Left lung (tissue), 4 donors: ENCODE measurements at regions not wholly inside any gene's neighbourhood (a gene's known extent, or its start where the extent isn't known, plus 50 kb on each side); places are given as distances from the start of the nearest gene placed in this dataset.

Experiments used
- ATAC-seq: fragments of 200-7000 bp; cut with Tn5 transposase; one replicate; pipeline ENCODE4 v1.9.1; 2020; ENCODE audit warnings: moderate library complexity
- DNase-seq, 4 donors: peaks; one replicate each; pipeline ENCODE4 v3.0.0-alpha.2; 2013 to 2020
- H3K27ac ChIP-seq, 2 donors: fragments of 200-600 bp; sonication (generic) in 1 of 2; one replicate each; pipeline versions ENCODE4 v1.5.0 to v1.8.0; 2020 to 2021
- H3K27me3 ChIP-seq, 2 donors: fragments of 200-600 bp; sonication (generic) in 1 of 2; one replicate each; pipeline versions ENCODE4 v1.5.0 to v1.8.0; 2020 to 2021
- H3K36me3 ChIP-seq, 2 donors: fragments of 200-600 bp; sonication (generic) in 1 of 2; one replicate each; pipeline versions ENCODE4 v1.5.0 to v1.8.0; 2020 to 2021
- H3K4me1 ChIP-seq, 2 donors: fragments of 200-600 bp; one replicate each; pipeline ENCODE4 v1.8.0; 2021
- H3K4me3 ChIP-seq, 2 donors: fragments of 200-600 bp; sonication (generic) in 1 of 2; one replicate each; pipeline versions ENCODE4 v1.5.0 to v1.8.0; 2020 to 2021; ENCODE audit warnings: mild to moderate bottlenecking in 1 of 2
- H3K9me3 ChIP-seq, 2 donors: fragments of 200-600 bp; sonication (generic) in 1 of 2; one replicate each; pipeline versions ENCODE4 v1.5.0 to v1.8.0; 2020 to 2021
- CTCF ChIP-seq, 2 donors: fragments of 200-600 bp; sonication (generic) in 1 of 2; IDR thresholded peaks; one replicate each; pipeline versions ENCODE4 v1.5.0 to v1.8.0; 2021; ENCODE audit warnings: antibody characterized with exemption in 2 of 2
- intact Hi-C, 2 donors: fragments of 100-400 bp; cut with DNase I; formaldehyde crosslinking; loops; one replicate each; pipeline versions ENCODE4 v1.11.2 to v1.14.2; 2022
- donor health status: DM: no; HTN: yes; CAD: no.
- donor health status: DM: no; HTN: no; CAD: no.

- no peaks in the 10 kb centered on the region for H3K36me3 ChIP-seq
- DNase-seq, result no peak
- no peak overlapping the region for H3K4me3 ChIP-seq
- no peaks in the 10 kb centered on the region for H3K27me3 ChIP-seq
- TF ChIP-seq CTCF (IDR thresholded peaks at IDR 0.05), result no peak
- no peak for ATAC-seq
- H3K9me3 ChIP-seq, result peaks cover 0 to 5% of the 10 kb centered on the region in 2 donors
- H3K4me1 ChIP-seq, result peaks cover 5 to 10% of the 10 kb centered on the region in 2 donors
- intact Hi-C loops, result no loop called here
- no peak overlapping the region for H3K27ac ChIP-seq
These were observed 148.1 kb upstream of the TENT5A start for GRCh38 chr6:81900616-81901015.

GRCh38 chr6:81897793-81898192 is 145.3 kb upstream of the TENT5A start:
- H3K36me3 ChIP-seq, result no peaks in the 10 kb centered on the region
- H3K9me3 ChIP-seq, result peaks cover 0 to 2% of the 10 kb centered on the region in 2 donors
- no peak overlapping the region for H3K4me3 ChIP-seq
- no peak for DNase-seq
- H3K27me3 ChIP-seq, result no peaks in the 10 kb centered on the region
- intact Hi-C loops, result no loop called here
- peaks cover 5 to 10% of the 10 kb centered on the region in 2 donors for H3K4me1 ChIP-seq
- TF ChIP-seq CTCF (IDR thresholded peaks at IDR 0.05), result no peak
- ATAC-seq, result no peak
- H3K27ac ChIP-seq, result no peak overlapping the region

GRCh38 chr6:81896525-81897503 is 144.3 kb upstream of the TENT5A start:
- no peaks in the 10 kb centered on the region for H3K36me3 ChIP-seq
- TF ChIP-seq CTCF (IDR thresholded peaks at IDR 0.05), result no peak
- H3K9me3 ChIP-seq, result no peaks in the 10 kb centered on the region
- no peak overlapping the region for H3K27ac ChIP-seq
- intact Hi-C loops, result no loop called here
- no peak for ATAC-seq
- H3K4me1 ChIP-seq, result peaks cover 5 to 6% of the 10 kb centered on the region in 2 donors
- no peak for DNase-seq
- H3K27me3 ChIP-seq, result no peaks in the 10 kb centered on the region
- no peak overlapping the region for H3K4me3 ChIP-seq

- no peaks in the 10 kb centered on the region for H3K36me3 ChIP-seq
- ATAC-seq, result peak; percentile 57
- peaks cover 0 to 5% of the 10 kb centered on the region in 2 donors for H3K4me1 ChIP-seq
- no peak for DNase-seq
- H3K27me3 ChIP-seq, result no peaks in the 10 kb centered on the region
- H3K27ac ChIP-seq, result peak overlapping the region; percentile 11 to 76
- intact Hi-C loops, result no loop called here
- H3K9me3 ChIP-seq, result no peaks in the 10 kb centered on the region
- TF ChIP-seq CTCF (IDR thresholded peaks at IDR 0.05), result no peak
- H3K4me3 ChIP-seq, result no peak overlapping the region
These were observed 143.2 kb upstream of the TENT5A start for GRCh38 chr6:81895511-81896185.

GRCh38 chr6:81894788-81895271 is 142.3 kb upstream of the TENT5A start:
- no peaks in the 10 kb centered on the region for H3K27me3 ChIP-seq
- DNase-seq (no peak), ATAC-seq (peak; percentile 9)
- no peak overlapping the region for H3K4me3 ChIP-seq
- H3K27ac ChIP-seq, result peak overlapping the region; percentile 34 to 76
- H3K9me3 ChIP-seq, result no peaks in the 10 kb centered on the region
- H3K4me1 ChIP-seq, result peaks cover 0 to 5% of the 10 kb centered on the region in 2 donors
- no peak for TF ChIP-seq CTCF (IDR thresholded peaks at IDR 0.05)
- intact Hi-C loops, result no loop called here
- no peaks in the 10 kb centered on the region for H3K36me3 ChIP-seq
